Activated gamma-delta T cell treated with Interleukin-2 at 50 U/mL for 16 hours (primary cell): ENCODE measurements at regions not wholly inside any gene's neighbourhood (a gene's known extent, or its start where the extent isn't known, plus 50 kb on each side); places are given as distances from the start of the nearest gene placed in this dataset.
A peak's percentile ranks its signal among the peaks of the same experiment; 100 is the strongest.
"Not testable (repeated sequence)": the region's sequence is repeated elsewhere in the genome, so short reads cannot be mapped to it uniquely, and the experiment has no call there.

Experiments
- DNase-seq: peaks from one replicate; pipeline ENCODE4 v3.0.0-alpha.2; 2020

- no peak for DNase-seq
These were observed 158.3 kb upstream of the MAP3K1 start for GRCh38 chr5:56656846-56657726.

GRCh38 chr5:56651893-56652292 lies 163.5 kb upstream of the MAP3K1 start:
- no peak for DNase-seq

GRCh38 chr5:56650386-56650785 lies 165.0 kb upstream of the MAP3K1 start:
- DNase-seq: no peak

GRCh38 chr5:56649569-56649968 lies 165.8 kb upstream of the MAP3K1 start:
- DNase-seq: no peak

DNA sequence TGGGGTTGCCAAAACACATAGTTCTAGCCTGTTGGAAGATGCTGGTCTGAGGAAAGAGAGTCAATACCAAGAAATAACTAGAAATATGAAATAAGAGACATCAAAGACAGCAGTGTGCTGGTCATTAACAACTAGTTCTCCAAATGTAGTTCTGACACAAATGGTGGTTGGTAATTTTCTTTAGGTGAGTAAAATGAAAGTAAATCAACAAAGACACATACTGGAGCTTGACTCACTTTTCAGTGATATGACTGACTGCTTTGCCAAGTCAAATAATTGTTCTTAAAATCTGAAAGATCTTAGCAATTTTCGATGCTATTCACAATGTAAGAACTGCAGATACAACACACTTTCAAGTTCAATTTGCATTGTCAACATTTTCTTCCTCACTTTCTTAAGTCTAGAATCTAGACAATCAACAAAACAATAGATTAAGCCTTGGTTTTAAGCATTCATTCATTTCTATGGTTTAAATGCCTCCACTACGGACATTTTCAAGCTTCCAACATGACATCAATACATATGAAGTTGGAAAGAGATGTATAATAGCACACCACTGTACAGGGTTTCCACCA lies 166.8 kb upstream of the MAP3K1 start:
- DNase-seq: no peak

- no peak for DNase-seq
These were observed 168.1 kb upstream of the MAP3K1 start for GRCh38 chr5:56647099-56647850.

DNA sequence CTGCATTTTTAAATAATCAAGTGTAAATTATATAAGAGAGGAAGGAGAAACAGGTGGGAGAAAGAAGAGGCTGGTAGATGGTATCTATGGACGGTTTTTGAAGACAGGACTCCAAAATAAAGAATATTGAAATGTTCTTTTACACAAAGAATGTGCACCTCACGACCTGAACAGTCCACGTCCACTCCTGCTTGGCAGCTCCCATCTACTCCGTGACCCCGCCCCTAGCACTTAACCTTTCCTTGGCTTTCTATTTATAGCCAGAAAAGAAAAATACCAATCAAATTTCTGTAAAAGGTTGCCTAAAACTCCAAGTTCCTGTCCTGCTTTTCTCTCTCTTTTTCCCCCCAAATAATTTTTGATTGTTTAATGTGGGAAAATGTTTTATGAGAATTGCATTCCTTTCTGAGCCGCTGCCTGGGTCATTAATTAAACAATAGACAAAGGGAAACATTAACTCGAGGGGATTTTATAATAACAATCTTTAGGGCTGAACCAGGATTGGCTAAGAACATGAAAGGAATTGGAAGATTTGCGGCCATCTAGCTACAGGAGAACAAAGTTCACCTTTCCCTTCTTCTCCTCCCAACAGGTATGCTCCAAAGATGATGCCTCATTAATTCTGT lies 173.6 kb upstream of the MAP3K1 start:
- no peak for DNase-seq

DNA sequence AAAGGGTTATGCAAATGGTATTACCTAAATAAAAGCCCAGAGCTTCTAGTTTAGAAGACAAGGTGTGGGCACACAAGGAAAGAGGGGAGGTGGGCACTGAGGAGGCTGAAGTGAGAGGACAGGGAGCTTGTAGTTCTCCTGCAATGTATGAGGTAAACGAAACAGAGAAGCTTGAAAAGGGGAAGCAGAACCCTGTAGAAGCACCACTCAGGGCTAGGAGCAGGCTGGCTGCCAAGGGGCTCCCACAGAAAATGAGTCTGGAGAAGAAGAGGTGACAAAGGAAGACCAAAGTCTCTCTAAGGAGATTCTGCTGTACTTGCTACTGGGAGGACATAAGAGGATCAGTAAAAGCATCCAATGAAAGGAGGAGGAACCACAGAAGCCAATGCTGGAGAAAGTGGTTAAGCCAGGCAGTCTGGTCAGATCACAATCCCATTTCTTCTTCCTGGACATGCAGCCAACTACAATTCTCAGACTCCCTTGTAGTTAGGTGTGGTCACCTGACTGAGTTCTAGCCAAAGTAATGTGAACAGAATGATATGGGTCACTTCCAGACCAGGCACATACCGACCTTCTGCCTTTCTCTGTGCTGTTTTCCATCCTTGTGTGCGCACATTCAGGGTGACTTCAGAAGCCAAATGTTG lies 174.5 kb upstream of the MAP3K1 start:
- no peak for DNase-seq

GRCh38 chr5:56639476-56639875 lies 175.9 kb upstream of the MAP3K1 start:
- DNase-seq: no peak

DNA sequence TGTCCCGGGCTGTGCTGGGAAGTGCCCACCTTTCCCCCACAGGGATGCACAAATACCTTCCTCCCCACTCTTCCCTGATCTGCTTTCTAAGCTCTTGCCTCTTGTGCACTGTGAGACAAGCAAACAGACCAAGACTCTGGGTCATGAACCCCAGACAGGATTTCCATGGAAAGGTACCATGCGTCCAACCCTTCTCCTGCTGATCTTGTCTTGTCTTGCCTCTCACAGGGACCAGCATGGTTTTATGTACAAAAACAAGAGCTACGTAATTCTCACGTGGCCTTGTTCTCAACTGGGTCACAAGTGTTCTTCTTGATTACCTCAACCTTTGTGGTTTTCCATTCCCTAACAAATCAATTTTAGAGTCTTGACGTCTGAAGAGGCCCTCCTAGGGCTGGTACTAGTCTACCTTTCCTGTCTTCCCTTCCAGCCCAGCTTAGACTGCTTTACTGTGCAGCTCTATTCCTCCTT lies 176.5 kb upstream of the MAP3K1 start:
- peak; percentile 14 for DNase-seq

DNA sequence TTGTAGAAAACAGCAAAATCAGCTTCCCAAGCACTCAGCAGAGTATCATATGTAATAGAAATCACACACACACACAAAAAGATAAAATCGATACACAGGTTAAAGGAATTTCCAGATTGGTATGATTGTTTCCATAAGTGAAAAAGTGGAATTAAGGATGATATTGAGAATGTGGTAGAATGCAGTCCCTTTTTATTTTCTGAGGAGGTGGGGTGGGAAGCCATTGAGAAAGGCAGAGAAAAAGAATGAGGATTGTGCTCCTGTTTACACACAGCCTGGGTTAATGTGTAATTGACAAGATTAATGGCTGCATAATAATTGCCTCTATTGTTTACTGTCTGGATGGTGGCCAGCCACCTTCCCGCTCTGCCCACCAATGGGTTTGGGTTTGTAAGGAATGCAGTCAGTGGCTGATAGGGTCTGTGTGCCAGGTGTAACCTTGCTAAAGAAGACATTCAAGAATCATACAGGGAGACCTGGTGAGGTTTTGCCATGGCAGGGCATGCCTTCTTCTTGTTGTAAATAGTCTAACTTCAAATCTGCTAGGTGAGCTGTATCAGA lies 177.2 kb upstream of the MAP3K1 start:
- DNase-seq: no peak

- DNase-seq: no peak
These were observed 177.9 kb upstream of the MAP3K1 start for GRCh38 chr5:56637321-56637920.

- DNase-seq: no peak
These were observed 181.4 kb upstream of the MAP3K1 start for GRCh38 chr5:56633950-56634349.

DNA sequence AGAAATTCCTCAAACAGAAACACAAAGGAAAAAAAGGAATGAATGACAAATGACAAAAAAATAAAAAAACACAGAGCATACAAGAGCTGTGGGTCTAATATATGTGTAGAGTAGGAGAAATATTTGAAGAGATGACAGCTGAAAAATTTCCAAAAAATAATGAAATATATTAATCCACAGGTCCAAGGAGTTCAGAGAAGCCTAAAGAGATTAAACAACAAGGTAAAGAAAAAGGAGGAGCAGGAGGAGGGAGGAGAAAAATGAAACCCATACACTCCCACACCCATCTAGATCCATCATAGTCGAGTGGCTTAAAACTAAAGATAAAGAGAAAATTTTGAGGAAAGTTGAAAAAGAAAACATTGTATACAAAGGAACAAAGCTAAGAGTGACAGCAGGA lies 182.4 kb upstream of the MAP3K1 start:
- no peak for DNase-seq

GRCh38 chr5:56632199-56632598 lies 183.2 kb upstream of the MAP3K1 start:
- no peak for DNase-seq

- no peak for DNase-seq
These were observed 183.6 kb upstream of the MAP3K1 start for GRCh38 chr5:56631719-56632118.

GRCh38 chr5:56628616-56629015 lies 186.7 kb upstream of the MAP3K1 start:
- not testable (repeated sequence) for DNase-seq

DNA sequence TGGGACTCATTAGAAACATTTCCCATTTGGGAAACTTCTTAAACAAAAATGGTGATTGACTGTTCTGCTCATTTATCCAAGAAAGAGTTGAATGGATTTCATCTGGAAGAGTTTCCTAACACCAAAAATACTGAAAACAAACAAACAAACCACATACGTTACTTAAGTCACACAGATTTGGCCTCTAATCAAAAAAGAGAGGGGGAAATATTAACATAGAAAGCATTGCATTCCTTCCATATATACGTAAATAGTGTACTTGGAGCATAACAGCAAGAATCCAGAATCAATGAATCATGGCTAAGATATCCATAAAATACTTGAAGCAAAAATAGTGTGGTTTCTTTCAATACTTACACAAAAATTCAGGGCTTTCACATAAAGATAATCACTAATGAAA lies 189.8 kb upstream of the MAP3K1 start:
- no peak for DNase-seq

DNA sequence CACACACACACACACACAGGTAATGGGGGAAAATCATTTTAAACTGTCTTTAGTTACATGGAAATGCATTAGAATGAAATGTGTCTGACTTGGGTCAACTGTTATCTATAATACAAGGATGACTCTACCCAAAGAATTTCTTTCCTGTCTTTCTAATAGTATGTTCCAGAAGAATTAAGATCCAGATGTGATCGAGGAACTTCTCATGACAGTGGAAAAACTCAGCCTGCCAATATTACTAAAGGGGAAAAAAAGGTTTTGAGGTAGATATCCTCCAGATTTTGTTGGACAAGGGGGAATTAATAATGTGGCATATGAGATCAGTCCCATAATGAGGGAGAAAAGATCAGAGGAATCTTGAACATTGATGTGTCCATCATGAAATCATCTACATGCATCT lies 190.6 kb upstream of the MAP3K1 start:
- no peak for DNase-seq

GRCh38 chr5:56622141-56622540 lies 193.2 kb upstream of the MAP3K1 start:
- no peak for DNase-seq

GRCh38 chr5:56620903-56621677 lies 194.3 kb upstream of the MAP3K1 start:
- DNase-seq: no peak
